GM19438 (cell line): ENCODE measurements at regions not wholly inside any gene's neighbourhood (a gene's known extent, or its start where the extent isn't known, plus 50 kb on each side); places are given as distances from the start of the nearest gene placed in this dataset.
A peak's percentile ranks its signal among the peaks of the same experiment; 100 is the strongest.
"Not testable (repeated sequence)": the region's sequence is repeated elsewhere in the genome, so short reads cannot be mapped to it uniquely, and the experiment has no call there.

ENCODE experiments used
- ATAC-seq: cut with Tn5 transposase; IDR thresholded peaks from one replicate; pipeline ENCODE4 v1.9.1; 2021; ENCODE audit warnings: low read depth; ENCODE audit not compliant: unreplicated experiment

- ATAC-seq = not testable (repeated sequence)
Measured at GRCh38 chr1:168461108-168461507, 82.7 kb downstream of the XCL2 start.

GRCh38 chr1:168457296-168457695, 86.5 kb downstream of the XCL2 start:
- ATAC-seq = not testable (repeated sequence)

DNA sequence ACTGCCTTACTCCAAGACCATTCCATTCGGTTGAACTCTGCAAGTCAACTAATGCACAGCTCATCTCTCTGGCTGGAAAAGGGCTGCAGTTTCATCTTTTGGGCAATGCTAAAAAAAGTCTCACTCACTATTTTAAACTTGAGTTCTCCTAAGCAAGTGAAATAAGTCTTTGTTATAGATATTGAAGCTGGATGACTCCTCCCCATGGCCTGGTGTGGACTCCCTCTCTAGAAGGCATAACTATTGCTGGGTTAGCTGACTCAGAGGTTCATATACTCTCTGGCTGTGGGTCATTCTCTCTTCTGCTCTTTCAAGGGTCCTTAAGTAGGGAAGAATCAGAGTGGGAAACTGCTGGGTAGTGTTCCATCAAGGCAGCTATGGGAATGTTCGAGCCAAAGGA, 88.0 kb downstream of the XCL2 start:
- no peak for ATAC-seq

GRCh38 chr1:168454211-168454815, 89.5 kb downstream of the XCL2 start:
- no peak for ATAC-seq

GRCh38 chr1:168453056-168453455, 90.7 kb downstream of the XCL2 start:
- ATAC-seq = no peak

- no peak for ATAC-seq
Measured at GRCh38 chr1:168452329-168452728, 91.5 kb downstream of the XCL2 start.

DNA sequence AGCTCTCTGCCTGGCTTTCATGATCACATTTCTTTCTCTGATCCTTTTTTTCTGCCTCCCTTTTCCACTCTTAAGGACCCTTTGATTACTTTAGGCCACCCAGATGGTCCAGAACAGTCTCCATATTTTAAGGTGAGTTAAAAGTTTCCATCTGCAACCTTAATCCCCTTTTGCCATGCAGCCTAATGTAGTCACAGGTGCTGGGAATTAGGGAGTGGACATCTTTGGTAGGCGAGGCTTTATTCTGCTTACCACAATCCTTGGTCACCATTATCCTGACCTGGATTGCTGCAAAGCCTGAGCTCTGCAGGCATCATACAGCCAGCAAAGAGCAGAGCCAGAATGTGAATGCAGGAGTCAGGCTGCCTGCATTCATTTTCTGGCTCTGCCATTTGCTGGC, 95.9 kb downstream of the XCL2 start:
- no peak for ATAC-seq

- no peak for ATAC-seq
Measured at GRCh38 chr1:168446081-168446480, 97.7 kb downstream of the XCL2 start.

- ATAC-seq = no peak
Measured at GRCh38 chr1:168443899-168444298, 99.9 kb downstream of the XCL2 start.

DNA sequence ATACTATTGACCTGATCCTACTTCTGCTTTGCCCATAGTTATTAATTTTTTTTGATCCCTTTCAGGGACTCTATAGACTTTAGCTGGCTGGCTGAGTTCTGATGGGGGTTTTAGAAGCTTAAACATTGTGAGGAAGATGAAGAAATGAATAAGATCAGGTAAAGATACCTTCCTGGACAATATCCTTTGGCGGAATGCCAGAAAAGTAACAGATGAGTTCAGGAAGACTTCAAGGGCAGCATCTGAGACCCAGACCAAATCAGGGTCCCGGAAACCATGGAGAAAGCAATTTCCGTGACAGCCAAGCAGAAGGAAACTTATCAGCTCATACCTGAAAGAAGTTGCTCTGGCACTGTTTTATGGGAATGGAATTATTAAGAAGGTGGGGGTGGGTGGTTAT, 100.4 kb downstream of the XCL2 start:
- ATAC-seq = no peak

GRCh38 chr1:168442931-168443330, 100.9 kb downstream of the XCL2 start:
- ATAC-seq = no peak

DNA sequence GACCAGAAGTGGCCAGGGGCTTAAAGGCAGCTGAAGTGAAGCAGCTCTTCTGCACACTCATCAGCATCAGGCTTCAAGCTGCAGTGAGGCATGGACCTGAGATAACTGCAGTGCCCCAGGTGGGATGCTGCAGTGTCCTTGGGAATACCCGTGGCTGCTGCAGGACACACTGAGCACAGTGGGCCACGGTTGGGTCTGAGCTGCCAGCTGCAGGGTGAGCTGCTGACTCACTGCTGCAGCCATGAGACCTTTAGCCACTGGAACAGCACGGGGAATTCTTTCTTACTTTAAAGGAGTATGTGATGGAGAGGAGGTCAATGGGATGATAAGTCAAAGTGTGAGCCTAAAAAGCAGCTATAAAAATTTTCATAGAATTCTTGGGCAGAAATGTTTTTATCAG, 102.1 kb downstream of the XCL2 start:
- ATAC-seq = no peak

GRCh38 chr1:168439456-168440375, 104.1 kb downstream of the XCL2 start:
- ATAC-seq = peak; percentile 90

DNA sequence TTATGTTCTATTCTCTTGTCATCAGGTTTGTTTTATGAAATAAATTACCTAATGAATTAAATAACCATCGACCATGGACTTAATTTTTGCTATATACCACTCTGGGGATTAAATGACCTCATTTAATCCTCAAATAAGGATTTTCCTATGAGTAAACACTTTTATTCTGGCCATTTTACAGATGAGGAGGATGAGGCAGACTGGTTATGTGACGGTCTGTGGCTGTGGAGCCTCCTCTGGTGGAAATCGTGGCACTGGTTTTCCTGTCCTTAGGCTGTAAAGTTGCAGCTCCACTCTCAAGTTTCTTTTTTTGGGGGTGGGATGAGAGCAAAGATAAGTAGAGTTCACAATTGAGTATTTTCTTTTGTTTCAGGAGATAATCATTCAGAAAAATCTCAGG, 105.2 kb downstream of the XCL2 start:
- no peak for ATAC-seq

DNA sequence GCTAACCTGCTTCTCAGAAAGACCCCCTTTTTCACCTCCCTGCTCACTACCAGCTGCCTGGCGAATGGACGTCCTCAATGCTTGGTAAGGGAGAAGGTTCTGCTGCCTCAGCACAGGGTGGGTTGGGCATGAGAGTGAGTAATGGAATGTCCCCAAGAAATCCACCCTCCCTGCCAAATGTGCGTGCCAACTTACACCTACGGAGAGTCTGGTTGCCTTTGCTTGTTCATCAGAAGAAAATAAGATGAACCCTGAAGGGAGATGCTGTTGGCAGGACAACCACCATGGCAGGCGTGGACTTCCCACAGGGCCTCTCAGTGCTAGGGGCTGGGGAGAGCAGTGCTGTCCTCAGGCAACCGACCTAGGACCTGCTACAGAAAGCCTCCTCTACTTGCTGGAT, 106.0 kb downstream of the XCL2 start:
- no peak for ATAC-seq

GRCh38 chr1:168435439-168435838, 108.4 kb downstream of the XCL2 start:
- ATAC-seq = no peak

DNA sequence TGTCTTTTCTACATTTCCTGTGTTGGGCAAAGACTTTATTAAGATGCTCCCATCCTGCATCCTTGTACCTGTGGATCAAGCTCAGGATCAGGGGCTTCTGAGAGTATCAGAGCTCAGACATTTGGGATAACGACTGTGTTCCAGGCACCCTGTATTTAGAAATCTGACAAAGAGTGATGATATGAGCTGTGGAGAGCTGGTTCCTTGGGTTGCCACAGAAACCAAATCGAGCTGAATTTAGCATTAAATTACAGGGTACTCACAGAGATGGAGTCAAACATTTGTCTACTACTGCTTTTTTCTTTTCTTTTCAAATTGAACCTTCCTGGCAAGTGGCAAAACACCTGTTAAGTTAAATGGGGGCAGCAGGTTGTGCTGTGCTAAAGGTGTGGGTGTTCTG, 110.6 kb downstream of the XCL2 start:
- ATAC-seq = no peak

GRCh38 chr1:168431882-168432281, 111.9 kb downstream of the XCL2 start:
- no peak for ATAC-seq

DNA sequence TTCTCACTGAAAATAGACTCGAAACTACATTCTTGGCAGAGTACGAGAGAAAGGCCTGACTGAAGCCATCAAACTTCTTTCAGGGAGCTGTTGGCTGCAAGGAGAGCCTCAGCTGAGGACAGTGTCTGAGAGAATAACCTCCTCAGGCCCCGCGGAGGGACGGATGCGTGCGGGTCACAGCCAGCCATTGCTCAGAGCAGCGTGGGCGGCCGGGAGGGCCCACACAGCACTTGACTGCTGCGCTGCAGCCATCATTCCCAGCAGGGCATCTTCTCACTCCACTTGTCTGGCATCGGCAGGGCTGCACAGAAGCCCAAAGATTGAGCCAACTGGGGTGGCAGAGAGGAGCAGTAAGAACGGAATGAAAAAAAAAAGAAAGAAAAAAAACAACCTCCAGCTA, 113.5 kb downstream of the XCL2 start:
- ATAC-seq = no peak

DNA sequence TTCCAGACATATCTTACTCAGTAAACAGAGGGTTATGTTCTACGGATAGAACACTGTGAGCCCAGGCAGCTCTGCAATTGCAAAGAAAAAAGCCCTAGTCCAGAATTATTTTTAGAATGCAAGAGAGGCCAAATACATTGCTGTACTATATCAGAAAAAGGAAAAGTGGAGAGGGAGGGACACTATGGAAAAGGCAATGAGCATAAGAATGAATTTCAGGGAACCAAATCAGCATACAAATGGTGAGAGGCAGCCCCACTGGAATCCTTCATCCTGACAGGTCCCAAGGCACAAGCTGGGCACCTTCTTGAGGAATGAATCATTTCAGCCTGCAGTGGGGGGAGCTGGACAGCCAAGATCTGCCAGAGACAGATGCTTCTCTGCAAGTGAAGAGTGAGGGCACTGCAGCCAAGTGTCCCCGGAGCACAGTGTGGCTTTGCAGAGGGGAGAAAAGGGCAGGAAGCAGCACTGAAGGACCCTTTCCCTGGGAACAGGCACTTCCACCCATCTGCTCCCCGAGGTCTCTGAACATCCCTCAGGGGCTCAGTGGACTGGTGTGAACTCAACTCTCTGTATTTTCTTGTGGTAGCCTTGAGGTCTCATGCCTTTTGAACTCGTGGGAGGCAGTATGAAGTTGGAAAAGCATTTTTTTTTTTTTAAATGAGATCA, 115.6 kb downstream of the XCL2 start:
- ATAC-seq = no peak

- no peak for ATAC-seq
Measured at GRCh38 chr1:168427051-168427450, 116.7 kb downstream of the XCL2 start.

DNA sequence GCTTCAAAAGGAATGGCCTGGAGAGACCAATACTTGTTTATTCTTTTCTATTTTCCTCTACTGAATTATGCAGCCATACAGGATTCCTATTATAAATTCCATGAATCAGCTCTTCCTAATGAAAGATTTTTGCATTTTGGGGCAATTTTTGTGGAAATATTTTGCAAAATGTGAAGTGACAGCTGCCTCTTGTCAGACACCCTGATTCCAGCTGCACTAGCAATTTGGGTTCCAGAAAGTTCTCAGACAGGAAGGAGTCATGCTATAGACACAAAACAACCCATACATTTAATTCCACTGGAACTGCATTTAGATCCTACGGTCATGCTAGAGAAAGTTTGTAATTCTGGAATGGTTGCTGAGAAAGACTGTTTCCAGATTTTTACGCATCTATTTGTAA, 119.5 kb downstream of the XCL2 start:
- no peak for ATAC-seq
